GM21447 (cell line): ENCODE measurements at regions not wholly inside any gene's neighbourhood (a gene's known extent, or its start where the extent isn't known, plus 50 kb on each side); places are given as distances from the start of the nearest gene placed in this dataset.
A peak's percentile ranks its signal among the peaks of the same experiment; 100 is the strongest.
"Not testable (repeated sequence)": the region's sequence is repeated elsewhere in the genome, so short reads cannot be mapped to it uniquely, and the experiment has no call there.

ENCODE experiments used
- ATAC-seq: cut with Tn5 transposase; IDR thresholded peaks from one replicate; pipeline ENCODE4 v1.9.1; 2021; ENCODE audit not compliant: unreplicated experiment

DNA sequence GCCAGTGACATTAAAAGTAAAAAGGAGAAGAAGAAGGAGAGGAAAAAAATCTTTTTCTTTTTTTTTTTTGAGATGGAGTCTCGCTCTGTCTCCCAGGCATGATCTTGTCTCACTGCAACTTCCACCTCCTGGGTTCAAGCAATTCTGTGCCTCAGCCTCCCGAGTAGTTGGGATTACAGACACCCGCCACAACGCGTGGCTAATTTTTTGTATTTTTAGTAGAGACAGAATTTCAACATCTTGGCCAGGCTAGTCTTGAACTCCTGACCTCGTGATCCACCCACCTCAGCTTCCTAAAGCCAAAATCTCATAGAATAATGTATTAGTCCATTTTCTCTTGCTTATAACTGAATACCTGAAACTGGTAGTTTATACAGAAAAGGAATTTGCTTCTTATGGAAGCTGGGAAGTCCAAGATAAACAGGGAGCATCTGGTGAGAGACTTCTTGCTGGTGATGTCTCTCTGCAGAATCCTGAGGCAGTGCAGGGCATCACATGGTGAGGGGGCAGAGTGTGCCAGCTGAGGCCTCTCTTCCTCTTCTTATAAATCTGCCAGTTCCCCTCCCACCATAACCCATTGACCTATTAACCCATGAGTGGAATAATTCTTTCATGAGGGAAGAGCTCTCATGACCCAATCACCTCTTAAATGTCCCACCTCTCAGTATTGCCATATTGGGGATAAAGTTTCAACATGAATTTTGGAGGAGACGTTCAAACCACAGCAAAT lies 466.3 kb downstream of the GADD45G start:
- no peak for ATAC-seq

DNA sequence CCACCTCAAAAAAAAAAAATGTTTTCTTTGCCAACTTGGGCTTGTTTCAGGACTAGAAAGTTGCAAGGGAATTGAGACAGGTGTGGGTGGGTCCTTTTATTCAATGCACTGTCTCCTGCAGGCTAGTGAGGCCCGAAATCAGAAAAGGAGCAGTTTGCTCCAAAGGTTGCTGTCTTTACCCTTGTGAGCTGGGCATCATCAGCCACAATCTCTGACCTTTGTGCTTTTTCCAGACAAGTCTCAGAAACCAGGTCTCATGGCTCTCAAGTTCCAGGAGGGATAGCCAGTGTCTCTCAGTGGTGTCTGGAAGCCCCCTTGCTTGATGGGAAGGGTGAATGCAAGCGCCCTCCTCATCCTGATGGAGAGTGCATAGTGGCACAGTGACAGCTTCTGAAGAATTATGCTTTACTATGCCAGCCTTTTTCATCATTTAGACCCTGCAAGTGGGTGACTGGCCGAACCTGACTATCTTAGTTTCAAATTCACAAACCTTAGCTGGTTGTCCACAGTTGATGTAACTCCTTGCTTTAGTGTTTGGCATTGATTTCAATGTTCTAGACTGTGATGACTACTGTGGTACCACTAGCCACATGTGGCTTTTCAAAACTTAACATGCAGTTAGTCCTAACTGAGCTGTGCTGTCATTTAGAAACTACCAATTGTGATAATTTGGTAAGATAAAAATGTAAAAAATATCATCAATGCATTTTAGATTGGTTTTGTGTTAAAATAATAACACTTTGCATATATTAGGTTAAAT lies 468.6 kb downstream of the GADD45G start:
- no peak for ATAC-seq

- ATAC-seq = no peak
These were observed 469.6 kb downstream of the GADD45G start for GRCh38 chr9:90074316-90074962.

DNA sequence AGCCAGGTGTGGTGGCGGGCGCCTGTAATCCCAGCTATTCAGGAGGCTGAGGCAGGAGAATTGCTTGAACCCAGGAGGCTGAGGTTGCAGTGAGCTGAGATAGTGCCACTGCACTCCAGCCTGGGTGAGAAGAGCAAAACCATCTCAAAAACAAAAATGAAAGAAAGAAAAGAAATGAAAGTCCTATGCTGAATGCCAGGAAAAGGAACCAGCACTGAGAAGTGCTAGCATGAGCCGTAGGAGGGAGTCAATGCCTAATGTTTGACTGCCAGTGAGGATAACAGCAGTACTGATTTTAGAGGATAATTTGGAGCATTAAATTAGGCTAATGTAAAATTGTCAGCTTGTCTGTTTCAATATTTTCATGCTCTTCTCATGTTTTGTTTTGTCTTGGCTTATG lies 472.8 kb downstream of the GADD45G start:
- not testable (repeated sequence) for ATAC-seq

- ATAC-seq = no peak
These were observed 474.2 kb downstream of the GADD45G start for GRCh38 chr9:90078988-90079421.

GRCh38 chr9:90085633-90086032 lies 480.8 kb downstream of the GADD45G start:
- no peak for ATAC-seq

- ATAC-seq = no peak
These were observed 481.3 kb downstream of the GADD45G start for GRCh38 chr9:90086101-90086511.

GRCh38 chr9:90088434-90088833 lies 483.6 kb downstream of the GADD45G start:
- ATAC-seq = no peak

GRCh38 chr9:90088856-90089255 lies 484.0 kb downstream of the GADD45G start:
- no peak for ATAC-seq

DNA sequence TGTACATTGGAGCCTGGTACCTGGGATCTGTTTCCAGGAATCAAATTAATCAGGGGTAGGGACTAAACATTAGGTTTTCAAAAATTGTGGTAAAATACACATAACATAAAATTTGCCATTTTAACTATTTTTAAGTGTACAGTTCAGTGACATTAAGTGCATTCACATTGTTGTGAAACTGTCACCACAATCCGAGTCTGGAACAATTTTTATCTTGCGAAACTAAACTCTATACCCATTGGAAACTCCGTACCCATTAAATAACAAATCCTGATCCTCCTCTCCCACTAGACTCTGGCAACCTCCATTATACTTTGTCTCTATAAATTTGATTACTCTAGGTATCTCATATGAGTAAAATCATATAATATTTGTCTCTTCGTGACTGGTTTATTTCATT lies 486.2 kb downstream of the GADD45G start:
- no peak for ATAC-seq

DNA sequence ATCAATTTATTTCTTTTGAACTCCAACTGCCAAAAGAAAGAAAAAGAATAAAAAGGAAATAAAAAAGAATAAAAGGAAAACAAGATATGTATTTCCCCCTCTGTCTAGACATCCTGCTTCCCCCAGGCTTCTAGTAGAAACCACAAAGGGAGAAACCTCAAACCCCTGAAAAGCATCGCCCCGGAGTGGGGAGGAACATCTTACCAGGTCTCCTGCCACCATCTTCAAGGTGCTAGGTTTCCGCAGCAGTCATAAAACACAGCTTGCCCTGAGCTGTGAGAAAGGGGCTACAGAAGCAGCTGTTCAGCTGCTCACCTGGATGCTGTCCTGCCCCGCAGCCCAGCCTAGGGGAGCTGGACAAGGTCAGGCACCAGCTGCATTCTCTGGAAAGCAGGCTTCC lies 487.7 kb downstream of the GADD45G start:
- ATAC-seq = no peak

DNA sequence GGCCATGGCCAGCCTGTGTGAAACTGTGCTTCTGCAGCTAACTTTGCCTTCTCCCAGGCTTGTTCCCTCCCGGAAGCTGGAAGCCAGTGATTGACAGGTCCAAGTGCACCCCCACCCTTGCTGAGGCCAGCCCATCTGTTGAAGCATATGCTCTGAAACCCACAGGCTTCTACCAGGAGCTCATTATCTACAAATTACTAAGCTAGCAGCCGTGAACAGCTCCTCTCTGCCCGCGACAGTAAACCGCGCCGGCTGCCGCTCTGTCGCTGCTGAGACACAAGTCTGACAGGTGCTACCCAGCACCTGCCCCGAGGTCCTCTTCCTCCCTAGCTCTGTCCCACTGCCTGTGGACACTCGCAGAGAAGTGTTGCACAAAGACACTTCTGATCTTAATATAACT lies 490.9 kb downstream of the GADD45G start:
- ATAC-seq = no peak

DNA sequence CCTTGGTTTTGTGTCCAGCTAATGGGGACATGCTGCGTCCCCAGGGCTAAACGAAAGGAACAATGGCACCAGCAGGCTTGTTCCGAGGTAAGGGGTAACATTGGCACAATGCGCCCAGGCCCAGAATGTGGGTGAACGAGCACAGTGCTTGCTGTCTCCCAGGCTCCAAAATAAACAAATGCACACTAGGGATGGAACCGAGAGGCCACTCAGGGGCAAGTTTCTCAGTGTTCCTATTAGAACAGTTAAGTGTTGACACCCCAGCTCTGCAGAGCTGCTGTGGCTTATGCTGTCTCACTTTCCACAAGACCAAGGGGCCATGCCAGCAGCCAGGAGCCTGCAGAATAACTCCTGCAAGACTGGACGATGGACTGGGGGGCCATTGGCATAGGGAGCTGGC lies 492.4 kb downstream of the GADD45G start:
- no peak for ATAC-seq

DNA sequence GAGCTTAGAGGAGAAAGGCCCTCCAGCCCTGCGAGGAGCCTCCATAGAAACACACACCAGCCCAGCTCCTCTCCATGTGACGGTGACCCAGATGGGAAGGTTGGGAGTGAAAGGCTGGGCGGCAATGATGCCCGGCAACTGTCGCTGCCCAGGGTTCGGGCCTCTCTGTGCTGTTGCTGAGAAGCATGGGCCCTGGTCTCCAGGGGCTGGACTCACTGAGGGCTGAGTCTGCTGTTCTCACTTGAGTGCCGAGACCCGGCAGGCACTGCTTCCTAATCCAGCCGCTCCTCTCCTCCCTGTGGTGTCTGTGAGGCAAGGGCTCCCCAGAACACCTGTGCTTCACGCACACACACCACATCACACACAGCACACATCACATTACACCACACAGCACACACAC lies 493.6 kb downstream of the GADD45G start:
- no peak for ATAC-seq

DNA sequence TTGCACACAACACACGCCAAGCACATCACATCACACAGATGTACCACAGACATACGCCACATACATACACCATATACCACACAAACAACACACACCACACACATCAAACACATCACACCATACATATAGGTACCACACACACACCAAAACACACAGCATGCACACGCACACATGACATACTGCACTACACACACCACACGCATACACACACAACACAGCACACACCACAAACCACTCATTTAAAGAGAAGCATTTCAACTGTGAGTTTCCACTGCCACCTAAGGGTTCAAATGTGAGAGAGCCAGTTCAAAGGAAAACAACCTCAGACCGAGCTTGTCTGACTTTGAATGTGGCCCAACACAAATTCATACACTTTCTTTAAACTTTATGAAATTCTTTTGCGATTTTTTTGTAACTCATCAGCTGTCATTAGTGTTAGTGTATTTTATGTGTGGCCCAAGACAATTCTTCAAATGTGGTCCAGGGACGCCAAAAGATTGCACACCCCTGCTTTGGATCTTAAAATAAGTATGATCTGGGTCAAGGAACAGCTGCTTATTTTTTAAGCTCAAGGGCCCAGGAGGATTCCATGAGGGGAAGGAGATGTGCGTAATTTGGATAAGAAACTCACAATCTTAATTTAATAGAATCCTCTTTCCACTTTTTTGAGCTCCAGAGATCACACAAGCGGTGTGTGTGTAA lies 494.6 kb downstream of the GADD45G start:
- ATAC-seq = no peak

DNA sequence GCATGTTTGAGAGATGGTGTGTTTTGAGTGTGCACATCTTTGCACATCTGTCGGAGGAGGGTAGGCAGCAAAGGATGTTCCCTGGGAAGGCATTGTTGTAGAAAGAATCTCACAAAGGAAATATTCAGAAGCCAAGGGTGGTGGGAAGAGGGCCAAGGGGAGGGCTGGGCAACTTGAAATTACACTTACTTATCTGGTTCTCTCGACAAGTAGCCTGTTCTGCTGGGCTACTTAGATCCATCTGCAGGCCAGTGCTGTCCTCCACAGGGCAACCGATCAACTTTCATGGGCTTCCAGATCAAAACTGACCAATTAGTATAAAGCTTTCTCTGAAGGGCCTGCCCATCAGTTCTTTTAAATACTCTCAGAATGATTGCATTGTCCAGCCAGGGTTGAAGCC lies 495.2 kb downstream of the GADD45G start:
- ATAC-seq = no peak

- ATAC-seq = peak; percentile 95
These were observed 497.6 kb downstream of the GADD45G start for GRCh38 chr9:90102292-90102901.

- no peak for ATAC-seq
These were observed 499.0 kb downstream of the GADD45G start for GRCh38 chr9:90103771-90104170.

- no peak for ATAC-seq
These were observed 501.0 kb downstream of the GADD45G start for GRCh38 chr9:90105773-90106172.

GRCh38 chr9:90107040-90107725 lies 502.4 kb downstream of the GADD45G start:
- no peak for ATAC-seq
